HG03045 (cell line): ENCODE measurements at regions not wholly inside any gene's neighbourhood (a gene's known extent, or its start where the extent isn't known, plus 50 kb on each side); places are given as distances from the start of the nearest gene placed in this dataset.
"Not testable (repeated sequence)": the region's sequence is repeated elsewhere in the genome, so short reads cannot be mapped to it uniquely, and the experiment has no call there.

Experiments
- ATAC-seq: cut with Tn5 transposase; IDR thresholded peaks from one replicate; pipeline ENCODE4 v1.9.1; 2021; ENCODE audit warnings: mild to moderate bottlenecking, moderate library complexity; ENCODE audit not compliant: unreplicated experiment

GRCh38 chr11:38751421-38751820 lies 2153.4 kb upstream of the RAG2 start:
- ATAC-seq: no peak

DNA sequence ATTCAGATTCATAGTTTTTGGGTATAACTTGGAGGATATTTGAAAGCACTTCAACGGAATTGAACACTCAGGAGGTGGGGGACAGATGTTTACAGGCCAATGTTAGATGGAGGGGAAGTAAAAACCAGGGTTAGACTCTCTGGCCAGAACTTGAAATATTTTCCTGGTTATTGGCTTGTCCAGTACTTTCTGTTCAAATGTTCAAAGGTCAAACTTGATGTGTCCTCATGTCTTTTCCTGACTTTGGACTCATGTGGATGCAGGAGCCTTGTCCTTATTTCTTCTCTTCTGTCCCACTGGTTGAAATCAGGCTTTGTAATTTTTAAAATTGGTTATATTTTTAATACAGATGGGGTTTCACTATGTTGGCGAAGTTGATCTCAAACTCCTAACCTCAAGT lies 2148.5 kb upstream of the RAG2 start:
- ATAC-seq: not testable (repeated sequence)

DNA sequence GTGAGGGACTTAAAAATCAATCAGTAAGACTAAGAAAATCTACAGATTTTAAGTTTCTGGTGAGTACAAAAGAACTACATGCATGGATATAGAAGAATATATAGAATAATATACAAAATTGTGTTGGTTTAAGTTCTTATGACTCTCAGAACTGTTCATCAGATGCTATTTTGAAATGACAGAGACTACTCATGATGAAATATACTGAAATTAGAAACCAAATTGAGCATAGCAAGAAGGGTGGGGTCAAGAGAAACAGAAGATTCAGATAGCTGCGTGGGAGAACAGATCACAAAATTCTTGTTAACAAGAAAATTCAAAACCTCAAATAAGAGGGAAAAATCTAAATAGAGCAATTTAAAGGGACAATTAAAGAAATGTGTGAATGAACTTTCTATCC lies 2125.3 kb upstream of the RAG2 start:
- no peak for ATAC-seq

GRCh38 chr11:38721586-38722315 lies 2123.7 kb upstream of the RAG2 start:
- no peak for ATAC-seq

- no peak for ATAC-seq
Observed at GRCh38 chr11:38718659-38719058, 2120.6 kb upstream of the RAG2 start.

GRCh38 chr11:38718049-38718448 lies 2120.0 kb upstream of the RAG2 start:
- ATAC-seq: no peak

GRCh38 chr11:38711110-38711509 lies 2113.1 kb upstream of the RAG2 start:
- ATAC-seq: no peak

- no peak for ATAC-seq
Observed at GRCh38 chr11:38710262-38710661, 2112.2 kb upstream of the RAG2 start.

- ATAC-seq: no peak
Observed at GRCh38 chr11:38700111-38700510, 2102.1 kb upstream of the RAG2 start.

DNA sequence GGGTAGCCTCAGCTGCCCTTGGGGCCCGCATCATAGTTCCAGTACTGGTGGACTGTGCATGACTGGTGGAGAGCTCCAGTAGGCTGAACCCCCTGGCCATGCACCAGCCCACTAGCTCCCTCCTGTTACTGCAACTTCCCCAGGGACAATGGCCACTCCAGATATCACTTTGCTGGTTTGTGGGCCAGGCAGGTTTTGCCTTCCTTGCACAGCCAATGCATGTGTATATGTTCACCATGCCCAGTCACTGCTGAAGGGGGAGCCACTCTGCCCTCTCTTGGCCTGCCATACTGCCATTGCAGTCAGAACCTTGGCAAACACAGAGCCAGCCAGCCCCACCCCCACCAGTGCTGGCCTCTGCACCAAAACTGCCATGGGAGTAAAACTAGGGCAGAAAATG lies 2095.3 kb upstream of the RAG2 start:
- ATAC-seq: no peak

DNA sequence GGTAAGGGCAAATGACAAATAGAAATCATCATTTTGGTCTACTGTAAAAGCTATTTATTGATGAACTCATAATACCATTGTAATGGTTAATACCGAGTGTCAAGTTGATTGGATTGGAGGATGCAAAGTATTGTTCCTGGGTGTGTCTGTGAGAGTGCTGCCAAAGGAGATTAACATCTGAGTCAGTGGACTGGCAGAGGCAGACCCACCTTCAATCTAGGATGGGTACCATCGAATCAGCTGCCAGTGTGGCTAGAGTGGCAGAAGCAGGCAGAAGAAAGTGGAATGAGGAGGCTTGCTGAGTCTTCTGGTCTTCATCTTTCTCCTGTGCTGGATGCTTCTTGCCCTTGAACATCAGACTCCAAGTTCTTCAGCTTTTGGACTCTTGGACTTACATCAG lies 2092.2 kb upstream of the RAG2 start:
- ATAC-seq: not testable (repeated sequence)

DNA sequence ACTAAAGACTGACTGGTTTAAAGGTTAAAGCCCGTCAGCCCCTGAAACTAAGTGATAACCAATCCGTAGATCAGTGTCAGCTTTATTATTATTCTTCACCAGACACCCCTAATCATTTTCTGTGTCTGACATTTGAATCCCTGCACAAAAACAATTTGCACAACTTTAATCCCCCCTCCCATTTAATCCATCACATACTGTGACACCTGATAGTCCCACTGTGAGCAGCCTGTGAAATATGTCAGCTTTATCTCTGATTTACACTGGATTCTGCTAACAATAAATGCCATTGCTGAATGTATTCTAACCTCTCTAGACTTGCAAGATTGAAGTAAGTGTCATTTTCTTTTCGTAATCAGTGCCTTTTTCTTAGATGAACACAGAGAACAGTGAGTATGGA lies 2089.0 kb upstream of the RAG2 start:
- no peak for ATAC-seq

GRCh38 chr11:38683484-38683883 lies 2085.4 kb upstream of the RAG2 start:
- no peak for ATAC-seq

GRCh38 chr11:38680746-38681145 lies 2082.7 kb upstream of the RAG2 start:
- ATAC-seq: no peak

DNA sequence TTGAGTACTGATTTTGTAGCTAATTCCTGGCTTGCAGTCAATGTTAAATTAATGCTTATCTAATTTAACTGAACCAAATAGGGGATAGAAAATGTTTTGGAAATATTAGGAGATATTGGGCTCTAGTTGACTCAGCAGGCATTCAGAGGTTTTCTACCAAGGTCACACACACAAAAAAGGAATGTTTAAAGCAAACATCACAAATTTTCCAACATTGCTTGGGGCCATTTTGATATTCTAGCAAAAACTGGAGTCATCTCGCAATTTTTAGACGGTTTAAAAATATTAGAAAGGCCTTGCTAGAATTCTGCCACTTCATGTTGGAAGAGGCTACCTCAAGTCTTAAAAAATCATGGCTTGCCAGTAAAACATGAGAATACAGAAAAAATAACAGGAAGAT lies 2082.1 kb upstream of the RAG2 start:
- ATAC-seq: no peak

DNA sequence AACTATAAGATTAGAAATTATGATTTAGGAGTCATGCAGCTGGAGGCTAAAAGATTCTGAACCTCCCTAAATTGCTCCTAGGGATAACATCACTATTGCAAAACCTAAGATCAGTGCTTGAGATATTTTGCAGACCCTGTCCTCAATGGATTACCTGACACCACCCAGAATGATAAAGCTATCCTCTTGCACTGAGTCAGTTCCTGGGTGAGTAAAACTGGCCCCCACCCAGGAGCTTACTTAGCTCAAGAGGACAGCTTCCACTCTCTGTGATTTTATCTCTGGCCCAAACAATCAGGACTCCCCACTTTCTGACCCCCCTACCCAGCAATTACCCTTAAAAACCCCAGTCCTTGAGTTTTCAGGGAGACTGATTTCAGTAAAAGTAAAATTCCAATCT lies 2074.4 kb upstream of the RAG2 start:
- ATAC-seq: no peak

DNA sequence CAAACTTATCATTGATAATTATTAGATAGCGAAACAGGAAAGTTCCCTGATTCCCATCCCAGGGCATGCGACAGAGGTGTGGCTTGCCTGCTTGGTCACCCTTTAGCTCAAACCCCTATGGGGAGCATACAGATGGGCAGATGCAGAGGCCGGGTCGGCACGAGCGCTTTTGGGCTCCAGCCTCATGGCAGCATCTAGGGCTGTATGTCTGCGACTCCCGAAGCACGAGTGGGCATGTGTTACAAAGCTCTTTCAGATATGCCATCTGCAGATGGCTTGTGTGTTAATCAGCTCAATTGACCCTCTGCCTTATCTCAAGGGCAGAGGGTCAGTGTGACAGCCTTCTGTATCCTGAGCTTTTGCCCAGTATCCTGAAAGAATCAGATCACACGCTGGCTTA lies 2069.3 kb upstream of the RAG2 start:
- ATAC-seq: no peak

- no peak for ATAC-seq
Observed at GRCh38 chr11:38648604-38649003, 2050.6 kb upstream of the RAG2 start.

DNA sequence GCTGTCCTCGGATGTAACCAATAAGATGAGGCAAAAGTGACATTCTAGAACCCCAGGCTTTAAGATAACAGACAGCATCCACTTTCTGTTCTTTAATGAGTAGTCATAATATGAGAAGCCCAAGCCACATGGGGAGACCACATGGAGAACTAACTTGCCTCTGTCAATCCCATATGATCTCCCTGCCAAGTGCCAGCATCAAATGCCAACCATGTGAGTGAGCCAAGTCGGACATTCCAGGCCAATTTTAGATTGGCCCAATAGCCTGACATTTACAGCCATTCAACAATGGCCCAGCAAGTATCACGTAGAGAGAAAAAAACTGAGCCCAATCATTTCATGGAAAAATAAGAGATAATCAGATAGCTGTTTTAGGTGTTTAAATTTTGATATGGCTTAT lies 2048.3 kb upstream of the RAG2 start:
- no peak for ATAC-seq

DNA sequence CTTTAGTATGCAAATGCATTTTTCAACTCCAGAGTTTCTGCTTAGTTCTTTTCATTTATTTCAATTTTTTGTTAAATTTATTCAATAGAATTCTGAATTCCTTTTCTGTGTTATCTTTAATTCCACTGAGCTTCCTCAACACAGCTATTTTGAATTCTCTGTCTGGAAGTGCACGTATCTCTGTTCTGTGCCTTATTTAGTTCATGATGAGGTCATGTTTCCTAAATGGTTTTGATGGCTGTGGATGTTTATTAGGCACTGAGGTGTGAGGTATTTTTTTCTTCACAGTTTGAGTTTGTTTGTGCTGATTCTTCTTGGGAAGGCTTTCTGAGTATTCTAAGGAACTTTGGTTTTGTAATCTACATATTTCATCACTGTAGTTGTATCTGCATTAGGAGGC lies 2042.8 kb upstream of the RAG2 start:
- ATAC-seq: no peak

DNA sequence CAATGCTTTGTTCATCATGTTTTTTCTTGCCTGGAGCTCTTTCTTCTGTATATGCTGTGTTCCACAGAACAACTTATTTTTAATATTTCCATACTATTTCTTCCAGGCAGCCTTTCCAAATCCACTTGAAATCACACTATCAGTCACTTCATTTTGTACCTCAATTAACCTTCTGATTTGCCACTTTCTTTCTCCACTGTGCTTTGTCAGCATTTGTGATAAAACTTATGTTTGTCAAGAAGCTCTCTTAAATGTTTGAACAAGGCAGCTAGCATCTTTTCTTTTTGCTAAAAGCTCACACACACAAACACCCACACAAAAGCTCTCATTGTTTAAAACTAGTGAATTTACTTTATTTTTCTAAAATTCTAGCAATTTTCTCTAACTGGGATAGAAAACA lies 2014.7 kb upstream of the RAG2 start:
- no peak for ATAC-seq

- ATAC-seq: not testable (repeated sequence)
Observed at GRCh38 chr11:38601371-38601770, 2003.3 kb upstream of the RAG2 start.

DNA sequence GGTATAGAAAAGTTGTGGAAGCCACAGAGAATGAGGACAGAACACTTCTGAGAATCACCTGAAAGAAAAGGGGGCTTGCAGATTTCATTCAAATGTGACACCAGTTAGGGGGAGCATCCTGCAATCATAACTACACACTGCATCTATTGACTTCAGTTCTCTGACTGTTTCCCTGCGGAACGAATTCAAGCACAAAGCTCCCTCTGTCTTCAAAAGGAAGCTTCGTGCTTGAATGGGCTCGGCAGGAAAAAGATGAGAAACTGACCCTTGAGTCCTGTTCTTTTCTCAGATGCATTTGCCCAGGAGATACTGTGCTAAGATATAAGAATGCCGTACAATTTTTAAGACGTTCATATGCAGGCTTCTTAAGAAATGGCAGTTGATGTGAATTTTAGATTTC lies 2000.4 kb upstream of the RAG2 start:
- no peak for ATAC-seq
